B cell (primary cell): ENCODE measurements at regions not wholly inside any gene's neighbourhood (a gene's known extent, or its start where the extent isn't known, plus 50 kb on each side); places are given as distances from the start of the nearest gene placed in this dataset.

Source experiments
- ATAC-seq: fragments of 200-7000 bp; cut with Tn5 transposase; one replicate; pipeline ENCODE4 v1.10.0; 2021; ENCODE audit warnings: low read depth, mild to moderate bottlenecking, moderate number of reproducible peaks, moderate library complexity
- CTCF ChIA-PET: fragments of 350-600 bp; sonication (Branson Sonifier 250); formaldehyde crosslinking; loops from one replicate; lab custom pipeline; 2021; ENCODE audit warnings: antibody characterized with exemption, inconsistent platforms; lab: Charles Lee
- POLR2A ChIA-PET: fragments of 350-600 bp; sonication (Branson Sonifier 250); formaldehyde crosslinking; loops from one replicate; lab custom pipeline; 2021; ENCODE audit warnings: antibody characterized with exemption; lab: Charles Lee
- DNase-seq: peaks from one replicate; pipeline ENCODE4 v3.0.0; 2013
- H2AFZ ChIP-seq: 2 replicates; pipeline ENCODE4 v1.6.1; 2012; ENCODE audit warnings: mild to moderate bottlenecking, low read depth, low read length; ENCODE audit not compliant: insufficient read depth, poor library complexity, severe bottlenecking
- H3K27ac ChIP-seq, 2 donors: 1 replicate in 1 of 2; 2 replicates in 1 of 2; pipeline ENCODE4 v1.5.1; 2012 to 2013; ENCODE audit warnings: low read length in 2 of 2, mild to moderate bottlenecking in 2 of 2, moderate library complexity in 1 of 2
- H3K27me3 ChIP-seq, 4 experiments: fragments of 200-600 bp in 1 of 4; sonication (generic) in 1 of 4; replicated peaks in 1 of 4; 1 replicate in 2 of 4; 2 replicates in 2 of 4; pipeline versions ENCODE4 v1.6.1 to v1.7.0; 2013 to 2016; ENCODE audit warnings: low read length in 3 of 4, mild to moderate bottlenecking in 2 of 4, mixed read lengths in 1 of 4, moderate library complexity in 1 of 4; ENCODE audit not compliant: insufficient read depth in 4 of 4, control insufficient read depth in 3 of 4; ENCODE audit errors: control extremely low read depth in 1 of 4
- H3K36me3 ChIP-seq, 2 experiments: replicated peaks in 1 of 2; 1 replicate in 1 of 2; 2 replicates in 1 of 2; pipeline versions ENCODE4 v1.6.1 to v1.7.1; 2013; ENCODE audit warnings: low read length in 1 of 2; ENCODE audit not compliant: insufficient read depth in 2 of 2, control insufficient read depth in 1 of 2; ENCODE audit errors: control extremely low read depth in 1 of 2, extremely low read depth in 1 of 2
- H3K4me1 ChIP-seq, 2 donors: fragments of 200-600 bp in 1 of 2; sonication (generic) in 1 of 2; 1 replicate in 1 of 2; 2 replicates in 1 of 2; pipeline versions ENCODE4 v1.5.1 to v1.6.1; 2013 to 2017; ENCODE audit warnings: low read length in 2 of 2; ENCODE audit not compliant: control insufficient read depth in 2 of 2, insufficient read depth in 2 of 2
- H3K4me2 ChIP-seq: replicated peaks from 2 replicates; pipeline ENCODE3; 2012; ENCODE audit warnings: mild to moderate bottlenecking, low read depth, low read length; ENCODE audit not compliant: poor library complexity, severe bottlenecking
- H3K4me3 ChIP-seq, 5 experiments: fragments of 200-600 bp in 1 of 5; sonication (generic) in 1 of 5; 1 replicate in 3 of 5; 2 replicates in 2 of 5; pipeline versions ENCODE4 v1.5.1 to v1.7.0; 2011 to 2016; ENCODE audit warnings: low read length in 4 of 5, mild to moderate bottlenecking in 4 of 5, low read depth in 2 of 5, control low read depth in 1 of 5, moderate library complexity in 1 of 5; ENCODE audit not compliant: insufficient read depth in 1 of 5; ENCODE audit errors: control extremely low read depth in 1 of 5, extremely low read depth in 1 of 5
- H3K79me2 ChIP-seq: fragments of 200-600 bp; sonication (generic); one replicate; pipeline ENCODE4 v1.6.0; 2016; ENCODE audit warnings: low read length; ENCODE audit not compliant: control insufficient read depth, insufficient read depth
- H3K9ac ChIP-seq: fragments of 200-600 bp; sonication (generic); 2 replicates; pipeline ENCODE4 v1.6.1; 2017; ENCODE audit warnings: mild to moderate bottlenecking, low read length, moderate library complexity
- H3K9me3 ChIP-seq, 3 donors: one replicate each; pipeline versions ENCODE4 v1.6.1 to v1.7.1; 2013; ENCODE audit warnings: low read length in 2 of 3; ENCODE audit not compliant: control insufficient read depth in 2 of 3, insufficient read depth in 1 of 3; ENCODE audit errors: control extremely low read depth in 1 of 3
- H4K20me1 ChIP-seq: 2 replicates; pipeline ENCODE4 v1.6.0; 2012; ENCODE audit warnings: mild to moderate bottlenecking, low read length; ENCODE audit not compliant: insufficient read depth, control insufficient read depth, poor library complexity, severe bottlenecking
- H3K27ac Mint-ChIP-seq: one replicate; pipeline ENCODE4 v1.8.0; 2021; ENCODE audit warnings: mixed read lengths
- H3K27me3 Mint-ChIP-seq: one replicate; pipeline ENCODE4 v1.8.0; 2021; ENCODE audit warnings: mixed read lengths
- H3K4me1 Mint-ChIP-seq: one replicate; pipeline ENCODE4 v1.8.0; 2021; ENCODE audit warnings: mixed read lengths
- H3K4me3 Mint-ChIP-seq: one replicate; pipeline ENCODE4 v1.8.0; 2021; ENCODE audit warnings: mixed read lengths
- H3K9me3 Mint-ChIP-seq: one replicate; pipeline ENCODE4 v1.8.0; 2022; ENCODE audit warnings: mixed read lengths; ENCODE audit not compliant: insufficient read depth
- CTCF ChIP-seq: fragments of 200-600 bp; IDR thresholded peaks from one replicate; pipeline ENCODE4 v1.8.0; 2022; ENCODE audit warnings: antibody characterized with exemption, mild to moderate bottlenecking
- EZH2 ChIP-seq: IDR thresholded peaks from 2 replicates; pipeline ENCODE4 v1.6.1; 2012; ENCODE audit warnings: borderline replicate concordance, low read depth, mild to moderate bottlenecking, moderate library complexity, low read length; ENCODE audit not compliant: insufficient read depth, poor library complexity, severe bottlenecking
- WGBS: methylation state at CpG from one replicate; pipeline ENCODE4 v1.1.5; 2013; ENCODE audit warnings: missing lambda C conversion rate; ENCODE audit not compliant: insufficient coverage; 5-methylcytosine and 5-hydroxymethylcytosine counted together
- intact Hi-C: fragments of 100-400 bp; cut with micrococcal nuclease; formaldehyde crosslinking; loops from one replicate; pipeline ENCODE4 v1.10.0; 2022

GRCh38 chr19:28838909-28839308, 374.0 kb downstream of the UQCRFS1 start:
- Histone ChIP-seq H3K36me3 (no peaks in the 10 kb centered on the region), H3K4me2 (no peak overlapping the region), H3K4me1 (no peaks in the 10 kb centered on the region), H2AFZ (no peak overlapping the region), H3K79me2 (no peaks in the 10 kb centered on the region), H4K20me1 (no peaks in the 10 kb centered on the region), H3K27ac (no peak overlapping the region), H3K9me3 (peaks cover 0 to 5% (median 0%) of the 10 kb centered on the region in 3 donors), H3K4me3 (no peak overlapping the region), H3K27me3 (no peaks in the 10 kb centered on the region), H3K9ac (no peak overlapping the region)
- ChIA-PET POLR2A (no interaction called here), CTCF (no interaction called here)
- intact Hi-C loops = no loop called here
- Mint-ChIP-seq H3K4me1 (no peaks in the 10 kb centered on the region), H3K4me3 (no peak overlapping the region), H3K9me3 (no peaks in the 10 kb centered on the region), H3K27ac (no peak overlapping the region), H3K27me3 (no peaks in the 10 kb centered on the region)
- DNase-seq (no peak), ATAC-seq (no peak)
- 78% methylated on average over 4 of the region's 5 CpGs for WGBS
- no peak for TF ChIP-seq CTCF
- TF ChIP-seq EZH2 = no peak

DNA sequence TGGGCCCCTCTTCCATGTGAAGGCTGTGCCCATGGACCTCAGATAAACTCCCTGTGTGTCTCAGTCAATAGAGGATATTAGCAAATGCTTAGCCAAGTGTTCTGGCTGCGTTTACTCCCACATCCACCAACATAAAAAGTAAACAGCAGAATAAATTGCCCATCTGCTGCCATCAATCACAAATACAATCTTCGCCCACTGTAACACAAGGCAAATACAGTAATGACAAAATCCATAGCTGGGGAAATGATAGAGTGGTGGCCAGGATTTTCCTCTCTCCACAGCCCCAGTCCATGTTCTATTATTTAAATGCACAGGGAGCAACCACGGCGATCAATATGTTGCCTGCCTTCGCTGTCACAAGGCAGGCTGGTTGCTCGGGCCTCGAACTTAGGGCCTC, 376.5 kb downstream of the UQCRFS1 start:
- WGBS = 91% methylated on average over 5 of the region's 7 CpGs
- H3K27ac ChIP-seq = no peak overlapping the region
- no peaks in the 10 kb centered on the region for H3K4me1 ChIP-seq
- ChIA-PET POLR2A (no interaction called here), CTCF (no interaction called here)
- H3K27me3 ChIP-seq = no peaks in the 10 kb centered on the region
- Mint-ChIP-seq H3K27ac (no peak overlapping the region), H3K9me3 (no peaks in the 10 kb centered on the region), H3K27me3 (no peaks in the 10 kb centered on the region), H3K4me3 (no peak overlapping the region), H3K4me1 (no peaks in the 10 kb centered on the region)
- H3K4me2 ChIP-seq = no peak overlapping the region
- H3K79me2 ChIP-seq = no peaks in the 10 kb centered on the region
- no peak overlapping the region for H2AFZ ChIP-seq
- H3K9me3 ChIP-seq = peaks cover 0 to 20% (median 0%) of the 10 kb centered on the region in 3 donors
- no peak for TF ChIP-seq EZH2
- intact Hi-C loops = no loop called here
- DNase-seq (no peak), ATAC-seq (no peak)
- no peaks in the 10 kb centered on the region for H4K20me1 ChIP-seq
- H3K9ac ChIP-seq = no peak overlapping the region
- no peaks in the 10 kb centered on the region for H3K36me3 ChIP-seq
- no peak overlapping the region for H3K4me3 ChIP-seq
